Fibroblast of upper back skin (primary cell): ENCODE measurements at regions not wholly inside any gene's neighbourhood (a gene's known extent, or its start where the extent isn't known, plus 50 kb on each side); places are given as distances from the start of the nearest gene placed in this dataset.
"Not testable (repeated sequence)": the region's sequence is repeated elsewhere in the genome, so short reads cannot be mapped to it uniquely, and the experiment has no call there.

Experiments used
- DNase-seq: peaks from one replicate; pipeline ENCODE4 v3.0.0-alpha.2; 2013

DNA sequence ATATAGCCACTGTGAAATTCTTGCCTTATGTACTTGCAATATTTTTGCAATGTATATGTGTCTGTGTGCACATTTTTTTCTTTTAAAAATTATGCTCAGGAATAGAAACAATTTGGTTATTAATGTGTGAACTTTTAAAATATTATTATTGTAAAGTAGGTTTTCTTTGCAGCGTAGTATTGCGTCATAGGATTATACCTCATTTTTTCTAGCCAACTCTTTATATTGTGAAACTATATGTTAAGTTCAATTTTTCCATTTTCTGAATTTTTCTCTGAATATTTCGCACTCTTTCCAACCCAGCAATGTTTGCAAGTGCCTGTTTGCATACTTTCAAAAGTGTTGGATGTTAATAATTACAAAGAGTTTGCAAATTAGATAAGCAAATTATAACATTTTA is 471.6 kb upstream of the LMO3 start:
- no peak for DNase-seq

DNA sequence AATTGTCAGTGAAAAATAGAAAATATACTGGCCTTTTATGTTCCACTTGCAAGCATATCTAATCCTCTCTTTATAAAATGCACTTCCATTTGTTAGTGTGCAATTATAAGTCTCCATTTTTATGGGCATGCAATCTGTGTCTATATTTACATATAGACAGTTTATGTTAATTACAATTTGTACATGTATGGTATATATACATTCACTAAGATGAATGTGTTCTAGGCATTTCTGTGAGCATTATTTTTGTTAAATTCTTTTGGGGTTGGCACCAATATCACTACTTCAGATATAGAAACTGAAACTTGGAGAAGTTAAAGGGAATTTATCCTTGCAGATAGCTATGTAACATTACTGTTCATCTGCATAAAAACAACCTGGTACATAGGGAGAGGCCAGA is 470.8 kb upstream of the LMO3 start:
- DNase-seq: no peak

DNA sequence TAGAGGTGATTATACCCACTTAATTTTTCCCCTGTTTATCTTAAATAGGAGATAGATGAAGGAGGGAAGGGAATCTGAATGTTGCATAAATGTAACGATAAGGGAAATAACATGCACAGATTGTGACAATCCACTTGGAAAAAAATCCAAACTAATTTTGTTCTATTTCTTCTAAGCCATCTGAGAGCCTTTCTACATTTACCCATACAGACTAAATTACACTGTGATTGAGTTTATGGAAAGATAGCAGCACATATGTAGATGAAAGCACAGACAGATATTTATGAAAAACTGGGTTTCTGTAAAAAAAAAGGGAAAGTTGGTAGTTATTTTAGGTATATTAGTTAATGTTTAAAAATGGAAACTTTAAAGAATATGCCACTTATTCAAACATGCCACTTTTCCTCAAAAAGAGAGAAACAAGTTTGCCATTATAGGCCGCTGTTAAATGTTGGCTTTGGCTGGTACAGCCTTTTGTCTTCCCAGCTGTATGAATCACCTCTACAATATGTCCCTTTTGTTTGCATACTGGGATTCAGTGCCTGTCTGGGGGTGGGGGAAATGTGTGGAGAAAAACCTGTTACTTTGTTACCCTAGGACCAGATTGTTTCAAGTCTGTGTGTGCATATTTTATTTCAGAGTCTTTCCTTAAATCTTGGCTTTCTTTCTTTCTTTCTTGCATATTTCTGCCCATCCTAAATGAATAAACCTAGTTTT is 470.2 kb upstream of the LMO3 start:
- no peak for DNase-seq

DNA sequence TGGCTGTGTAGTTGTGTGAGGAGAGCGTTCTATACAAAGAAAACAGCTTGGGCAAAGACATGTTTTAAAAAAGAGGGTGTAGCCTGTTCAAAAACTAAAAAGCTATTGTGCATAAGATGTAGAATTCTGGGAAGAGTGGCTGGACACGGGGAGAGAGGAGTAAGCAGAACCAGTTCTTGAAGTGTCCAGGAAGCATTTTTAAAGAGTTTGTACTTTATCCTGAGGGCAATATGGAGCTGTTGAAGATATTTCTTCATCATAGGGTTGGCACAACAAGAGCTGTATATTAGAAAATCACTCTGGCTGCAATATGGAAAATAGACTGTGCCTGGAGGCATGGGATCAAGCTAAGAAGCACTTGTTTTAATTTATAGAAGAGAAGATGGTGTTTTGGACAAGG is 458.9 kb upstream of the LMO3 start:
- DNase-seq: no peak

DNA sequence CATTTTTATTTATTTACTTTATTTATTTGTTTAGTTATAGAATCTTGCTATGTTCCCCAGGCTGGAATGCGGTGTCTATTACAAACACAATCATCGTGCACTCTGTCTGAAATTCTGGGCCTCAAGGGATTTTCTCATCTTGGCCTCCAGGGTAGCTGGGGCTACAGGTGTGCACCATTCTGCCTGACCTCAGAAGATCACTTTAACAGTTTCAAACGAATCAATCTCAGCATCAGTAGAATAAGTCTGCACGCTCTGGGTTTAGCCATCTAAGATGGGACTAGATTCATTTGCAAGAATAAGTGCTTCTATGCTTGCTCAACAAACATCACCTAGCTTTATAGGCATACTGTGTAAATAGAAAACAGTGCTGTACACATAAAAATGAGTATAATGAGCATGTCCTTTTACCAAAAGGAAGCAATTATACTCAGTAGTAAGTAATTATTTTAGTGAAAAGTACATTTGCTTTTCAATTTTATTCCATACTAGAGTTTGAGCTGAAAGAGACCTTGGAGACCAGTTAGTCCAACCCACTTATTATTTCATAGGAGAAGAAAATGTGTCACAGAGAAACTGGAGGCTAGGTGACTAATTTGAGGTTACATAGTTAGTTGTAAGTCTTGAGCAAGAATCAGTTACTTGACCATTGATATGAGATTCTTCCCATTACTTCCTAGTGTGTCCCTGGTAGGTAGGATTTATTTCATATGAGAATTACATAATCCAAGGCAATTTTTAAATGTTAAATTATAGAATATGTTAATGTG is 456.5 kb upstream of the LMO3 start:
- DNase-seq: no peak

DNA sequence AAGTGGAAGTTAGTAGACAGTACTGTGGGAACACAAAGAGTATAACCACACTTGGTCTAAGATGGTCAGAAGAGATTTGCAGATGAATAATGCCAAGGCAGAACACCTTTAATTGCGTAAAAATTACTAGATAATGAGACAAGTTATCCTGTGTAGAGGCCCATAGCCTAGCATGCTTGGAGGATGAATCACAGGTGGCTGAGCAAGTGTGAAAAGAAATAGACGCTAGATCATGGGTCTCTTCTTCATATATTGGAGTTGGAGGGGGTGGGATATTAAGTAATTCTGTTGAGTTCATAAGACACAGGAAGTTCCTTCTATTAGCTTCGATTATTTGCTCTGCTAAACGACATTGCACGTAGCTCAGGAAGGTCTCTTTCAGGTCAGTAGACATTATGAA is 454.3 kb upstream of the LMO3 start:
- no peak for DNase-seq

DNA sequence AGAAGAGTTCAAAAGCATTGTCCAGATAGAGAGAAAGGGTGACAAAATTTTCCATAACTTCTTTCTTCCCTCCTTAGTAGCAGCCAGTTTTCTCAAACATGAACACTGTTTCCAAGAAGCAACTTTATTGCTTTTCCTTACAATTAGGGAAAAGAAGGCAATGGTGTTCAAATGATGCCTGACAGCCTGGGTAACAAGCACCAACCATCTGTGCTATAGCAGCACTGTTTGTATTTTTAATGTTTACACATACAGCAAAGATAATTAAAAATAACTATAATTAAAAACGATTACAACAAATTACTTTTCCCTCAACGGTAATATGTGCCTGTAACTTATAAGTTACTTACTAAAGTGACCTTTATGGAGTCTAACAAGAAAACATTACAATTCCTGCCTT is 450.6 kb upstream of the LMO3 start:
- no peak for DNase-seq

DNA sequence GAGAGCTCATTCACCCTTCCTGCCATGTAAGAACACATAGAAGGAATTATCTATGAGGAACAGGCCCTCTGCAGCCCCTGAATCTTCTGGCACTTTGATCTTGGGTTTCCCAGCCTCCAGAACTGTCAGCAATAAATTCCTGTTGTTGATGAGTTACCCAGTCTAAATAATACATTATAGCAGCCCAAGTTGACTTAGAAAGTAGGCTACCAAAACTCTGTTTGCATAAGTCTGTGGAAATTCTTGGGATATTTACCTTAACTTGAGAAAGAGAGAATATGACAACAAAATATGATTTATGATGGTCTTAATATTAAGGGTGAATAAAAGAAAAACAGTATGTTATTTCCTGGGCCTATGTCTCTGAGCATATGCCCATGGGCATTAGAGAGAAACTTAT is 433.0 kb upstream of the LMO3 start:
- DNase-seq: no peak

DNA sequence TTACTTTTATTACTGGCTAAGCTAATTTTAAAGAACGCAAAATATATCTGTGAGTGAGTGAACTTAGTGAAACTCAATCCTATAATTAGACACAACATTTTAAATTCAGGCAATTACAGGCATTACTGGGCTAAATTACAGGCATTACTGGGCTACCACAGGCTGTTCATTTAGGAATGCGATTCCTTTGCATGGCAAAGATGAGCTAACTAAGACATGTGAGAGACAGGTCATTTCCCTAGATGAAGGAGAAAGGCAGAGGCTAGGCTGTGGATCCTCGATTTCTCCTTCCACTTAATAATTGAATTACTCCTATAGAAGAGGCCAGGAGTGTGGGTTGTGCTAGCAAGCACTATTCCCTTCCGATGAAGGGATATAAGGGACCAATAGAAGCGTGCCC is 429.4 kb upstream of the LMO3 start:
- no peak for DNase-seq

DNA sequence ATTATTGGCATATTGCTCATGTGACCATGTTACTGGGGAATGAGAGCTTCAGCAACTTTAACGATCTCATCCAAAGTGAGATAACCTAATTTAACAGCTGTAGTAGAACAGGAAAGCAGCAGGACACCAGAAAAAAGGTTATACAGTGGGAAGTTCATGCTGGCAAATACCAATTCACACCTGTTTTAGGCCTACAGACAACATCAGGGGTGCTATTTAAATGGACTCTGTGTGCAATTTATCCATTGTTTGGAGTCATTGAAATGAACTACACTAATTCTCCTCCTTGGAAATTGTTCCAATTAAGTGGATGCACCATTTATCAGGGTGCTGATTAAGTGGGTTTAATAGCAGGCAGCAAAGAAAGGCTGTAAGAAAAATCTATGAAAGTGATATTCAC is 424.4 kb upstream of the LMO3 start:
- no peak for DNase-seq

DNA sequence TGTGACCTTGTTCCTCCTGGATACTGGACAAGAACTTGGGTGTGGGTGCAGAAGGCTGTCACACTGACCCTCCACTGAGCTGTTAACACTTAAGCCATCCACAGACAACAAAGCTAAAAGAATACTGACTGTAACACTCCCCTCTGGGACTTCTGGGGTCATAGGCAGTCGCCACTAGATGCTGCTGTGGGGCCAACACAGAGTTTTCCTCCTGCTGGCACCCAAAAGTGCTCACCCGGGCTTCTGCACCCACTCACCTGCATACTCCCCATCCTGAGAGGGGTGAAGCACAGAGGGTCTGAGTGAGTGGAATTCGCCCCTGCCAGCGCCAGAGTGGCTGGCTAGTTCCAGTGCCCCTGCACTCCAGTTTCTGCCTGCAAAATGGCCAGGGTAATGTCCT is 422.4 kb upstream of the LMO3 start:
- no peak for DNase-seq

DNA sequence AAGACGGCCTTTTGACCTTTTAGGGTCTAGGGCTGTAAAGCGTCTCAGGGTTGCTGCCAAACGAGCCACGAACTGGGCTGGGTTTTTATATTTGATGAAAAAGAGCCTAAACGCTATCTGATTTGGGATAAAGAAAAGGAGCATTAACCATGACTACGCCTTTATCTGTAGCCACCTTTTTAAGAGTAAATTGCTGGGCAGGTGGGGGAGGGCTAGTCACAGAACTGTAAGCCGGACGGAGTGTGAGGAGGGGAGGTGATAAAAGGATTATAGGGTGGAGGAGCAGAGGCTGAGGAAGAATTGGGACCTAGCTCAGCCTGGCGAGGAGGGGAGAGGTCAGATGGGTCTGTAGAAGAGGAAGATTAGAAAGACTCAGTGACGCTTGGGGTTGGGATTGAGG is 419.5 kb upstream of the LMO3 start:
- DNase-seq: not testable (repeated sequence)

DNA sequence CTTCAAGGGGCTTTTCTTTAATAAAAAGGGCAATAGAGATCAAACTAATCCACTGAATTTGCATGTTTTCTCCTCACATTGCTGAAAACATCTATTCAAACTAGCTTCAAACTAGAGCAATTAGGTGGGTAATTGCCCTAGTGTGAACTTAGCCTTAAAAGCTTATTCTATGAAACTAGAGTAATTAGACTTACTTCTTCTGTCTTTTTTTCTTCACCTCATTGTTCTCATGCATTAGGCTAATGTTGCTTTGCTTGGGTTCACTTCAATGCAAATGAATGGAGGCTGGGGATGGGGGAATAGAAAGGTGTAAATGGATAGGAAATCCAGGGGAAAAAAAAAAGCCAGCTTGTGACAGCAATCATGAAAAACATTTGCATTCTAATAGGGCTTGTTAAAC is 414.8 kb upstream of the LMO3 start:
- no peak for DNase-seq

DNA sequence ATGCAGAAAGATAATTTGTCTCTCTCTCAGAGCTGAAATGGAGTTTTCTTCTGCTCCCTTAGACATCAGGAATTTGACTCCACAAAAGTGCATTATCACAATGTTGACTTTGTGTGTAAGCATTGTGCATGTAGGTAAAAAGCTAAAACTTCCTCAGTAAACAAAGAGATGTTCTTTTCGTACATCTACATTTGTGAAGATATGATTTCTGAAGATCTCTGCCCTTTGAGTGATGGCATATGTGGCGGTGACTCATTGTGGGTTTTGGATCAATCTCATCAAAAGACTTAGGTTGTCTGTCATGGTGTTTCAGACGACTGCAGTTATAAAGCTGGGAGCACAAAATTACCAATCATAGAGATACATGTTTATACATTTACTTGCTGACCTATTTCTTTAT is 411.4 kb upstream of the LMO3 start:
- no peak for DNase-seq

DNA sequence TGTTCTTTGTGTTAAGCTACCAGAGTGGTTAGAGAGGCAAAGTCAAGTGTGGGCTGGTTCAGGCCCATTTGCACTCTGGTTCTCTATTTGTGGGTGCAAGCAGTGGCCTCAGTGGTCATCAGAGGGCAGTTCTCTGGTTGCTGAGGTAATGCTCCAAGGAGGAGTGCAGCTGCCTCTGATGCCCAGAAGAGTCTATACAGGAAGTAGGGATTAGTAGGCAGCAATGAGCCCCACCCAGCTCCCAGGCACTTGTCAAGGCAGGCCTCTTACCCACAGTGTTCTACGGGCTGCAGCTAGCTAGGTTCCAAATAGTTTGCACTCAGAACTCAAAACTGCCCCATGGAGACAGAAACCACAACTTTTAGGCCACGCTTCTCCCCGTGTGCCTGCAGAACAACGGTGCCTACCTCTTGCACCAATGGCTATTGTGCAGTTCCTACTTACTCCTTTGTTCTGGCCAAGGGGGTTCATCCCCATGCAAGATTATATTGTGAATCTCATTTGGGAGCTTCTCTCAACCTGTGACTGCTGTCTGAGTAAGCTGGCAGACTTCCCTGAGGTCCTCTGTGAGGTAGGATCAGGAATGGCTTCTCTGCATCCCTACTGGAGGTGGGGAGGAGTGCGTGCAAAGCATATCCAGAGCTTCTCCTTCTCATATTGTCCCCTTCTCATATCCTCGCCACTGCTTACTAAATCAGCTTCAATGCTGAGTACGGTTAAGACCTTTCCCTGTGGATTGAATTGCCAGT is 410.3 kb upstream of the LMO3 start:
- no peak for DNase-seq

DNA sequence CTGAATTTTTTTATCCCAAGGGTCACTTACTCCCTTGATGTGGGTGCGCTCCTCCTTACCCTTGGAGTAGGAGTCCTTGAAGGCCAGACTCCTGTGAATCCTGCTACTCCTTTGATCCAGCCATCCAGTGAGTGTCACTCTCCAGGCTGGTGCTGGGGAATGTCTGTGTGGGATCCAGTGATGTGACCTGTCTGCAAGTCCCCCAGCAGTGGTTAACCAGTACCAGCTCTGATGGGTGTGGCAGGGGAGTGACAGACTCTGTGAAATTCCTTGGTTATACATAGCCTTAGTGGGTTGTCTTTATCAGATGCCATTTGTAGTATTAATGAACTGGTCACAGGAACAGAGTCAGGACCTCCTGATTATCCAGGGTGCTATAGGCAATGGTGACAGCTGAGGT is 409.5 kb upstream of the LMO3 start:
- no peak for DNase-seq

DNA sequence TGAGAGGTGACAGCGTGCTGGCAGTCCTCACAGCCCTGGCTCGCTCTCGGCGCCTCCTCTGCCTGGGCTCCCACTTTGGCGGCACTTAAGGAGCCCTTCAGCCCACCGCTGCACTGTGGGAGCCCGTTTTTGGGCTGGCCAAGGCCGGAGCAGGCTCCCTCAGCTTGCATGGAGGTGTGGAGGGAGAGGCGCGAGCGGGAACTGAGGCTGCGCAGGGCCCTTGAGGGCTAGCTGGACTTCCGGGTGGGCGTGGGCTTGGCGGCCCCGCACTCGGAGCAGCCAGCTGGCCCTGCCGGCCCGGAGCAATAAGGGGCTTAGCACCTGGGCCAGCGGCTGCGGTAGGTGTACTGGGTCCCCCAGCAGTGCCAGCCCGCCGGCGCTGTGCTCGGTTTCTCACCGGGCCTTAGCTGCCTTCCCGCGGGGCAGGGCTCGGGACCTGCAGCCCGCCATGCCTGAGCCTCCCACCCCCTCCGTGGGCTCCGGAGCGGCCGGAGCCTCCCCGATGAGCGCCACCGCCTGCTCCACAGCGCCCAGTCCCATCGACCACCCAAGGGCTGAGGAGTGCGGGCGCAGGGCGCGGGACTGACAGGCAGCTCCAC is 401.6 kb upstream of the LMO3 start:
- DNase-seq: not testable (repeated sequence)

DNA sequence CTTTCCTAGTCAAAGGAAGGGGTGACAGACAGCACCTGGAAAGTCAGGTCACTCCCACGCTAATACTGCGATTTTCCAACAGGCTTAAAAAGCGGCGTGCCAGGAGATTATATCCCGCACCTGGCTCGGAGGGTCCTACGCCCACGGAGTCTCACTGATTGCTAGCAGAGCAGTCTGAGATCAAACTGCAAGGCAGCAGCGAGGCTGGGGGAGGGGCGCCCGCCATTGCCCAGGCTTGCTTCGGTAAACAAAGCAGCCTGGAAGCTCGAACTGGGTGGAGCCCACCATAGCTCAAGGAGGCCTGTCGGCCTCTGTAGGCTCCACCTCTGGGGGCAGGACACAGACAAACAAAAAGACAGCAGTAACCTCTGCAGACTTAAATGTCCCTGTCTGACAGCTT is 392.6 kb upstream of the LMO3 start:
- DNase-seq: not testable (repeated sequence)

DNA sequence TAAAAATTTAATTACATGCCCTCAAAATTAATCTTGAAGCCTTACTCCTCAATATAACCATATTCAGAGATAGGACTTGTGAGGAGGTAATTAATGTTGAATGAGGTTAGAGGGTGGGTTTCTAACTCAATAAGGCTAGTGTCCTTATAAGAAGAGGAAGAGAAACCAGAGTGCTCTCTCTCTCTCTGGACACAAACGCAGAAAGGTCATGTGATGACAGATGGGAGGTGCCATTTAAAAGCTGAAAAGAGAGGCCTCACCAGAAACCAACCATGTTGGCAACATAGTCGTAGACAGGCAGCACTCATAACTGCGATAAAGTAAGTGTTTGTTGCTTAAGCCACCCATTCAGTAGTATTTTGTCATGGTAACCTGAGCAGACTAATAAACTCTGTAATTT is 378.5 kb upstream of the LMO3 start:
- no peak for DNase-seq

DNA sequence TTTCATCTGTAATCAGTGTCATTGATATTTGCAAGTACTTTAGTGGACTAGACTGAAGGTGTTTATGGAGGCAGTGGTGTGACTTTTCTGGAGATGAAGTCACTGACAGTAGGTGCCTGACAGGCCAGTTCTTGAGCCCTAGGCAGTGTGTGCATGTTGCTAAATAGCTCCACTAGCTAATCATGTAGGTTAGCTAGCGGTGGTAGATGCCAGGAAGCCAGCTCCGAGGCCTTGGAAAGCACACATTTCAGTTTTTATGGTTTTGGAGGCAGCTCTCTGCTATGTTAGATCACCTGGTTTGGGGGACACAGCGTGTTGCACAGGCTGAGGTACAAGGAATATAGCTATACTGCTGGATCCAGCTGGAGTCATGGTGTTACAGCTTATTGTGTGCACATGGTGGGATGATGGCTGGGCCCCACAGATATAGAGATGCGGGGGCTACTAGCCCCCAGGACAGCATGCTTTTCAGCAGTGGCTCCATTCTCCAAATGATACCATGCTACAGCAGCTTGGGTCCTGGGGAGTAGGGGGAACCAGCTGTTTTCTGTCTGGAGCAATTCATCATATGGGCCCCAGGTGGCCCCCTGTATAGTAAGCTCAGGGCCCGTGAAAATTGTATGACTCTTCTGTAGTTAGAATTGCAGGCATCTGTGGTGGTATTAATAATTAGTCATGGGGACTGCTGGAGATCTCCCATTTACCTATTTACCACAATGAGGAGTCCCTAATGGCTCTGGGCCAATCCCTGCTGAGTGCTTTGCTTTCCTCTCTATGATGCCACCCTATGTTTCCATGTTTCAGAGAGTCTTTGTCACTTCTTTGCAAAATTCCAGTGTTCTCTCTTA is 367.2 kb upstream of the LMO3 start:
- no peak for DNase-seq

DNA sequence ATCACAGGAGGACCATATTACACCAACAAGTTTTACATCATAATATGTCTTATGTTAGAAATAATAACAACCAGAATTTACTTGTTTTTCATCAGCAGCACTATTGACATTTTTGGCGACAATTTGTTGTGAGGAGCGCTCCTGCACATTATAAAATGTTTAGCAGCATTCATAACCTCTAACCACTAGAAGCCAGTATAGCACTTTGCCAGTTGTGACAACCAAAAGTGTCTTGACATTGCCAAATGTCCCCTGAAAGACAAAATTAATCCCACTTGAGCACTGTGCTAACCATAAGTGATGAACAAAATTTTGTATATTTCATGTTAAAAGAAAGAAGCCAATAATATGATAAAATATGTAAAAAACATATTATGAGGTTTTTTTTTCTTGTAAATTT is 356.9 kb upstream of the LMO3 start:
- no peak for DNase-seq

DNA sequence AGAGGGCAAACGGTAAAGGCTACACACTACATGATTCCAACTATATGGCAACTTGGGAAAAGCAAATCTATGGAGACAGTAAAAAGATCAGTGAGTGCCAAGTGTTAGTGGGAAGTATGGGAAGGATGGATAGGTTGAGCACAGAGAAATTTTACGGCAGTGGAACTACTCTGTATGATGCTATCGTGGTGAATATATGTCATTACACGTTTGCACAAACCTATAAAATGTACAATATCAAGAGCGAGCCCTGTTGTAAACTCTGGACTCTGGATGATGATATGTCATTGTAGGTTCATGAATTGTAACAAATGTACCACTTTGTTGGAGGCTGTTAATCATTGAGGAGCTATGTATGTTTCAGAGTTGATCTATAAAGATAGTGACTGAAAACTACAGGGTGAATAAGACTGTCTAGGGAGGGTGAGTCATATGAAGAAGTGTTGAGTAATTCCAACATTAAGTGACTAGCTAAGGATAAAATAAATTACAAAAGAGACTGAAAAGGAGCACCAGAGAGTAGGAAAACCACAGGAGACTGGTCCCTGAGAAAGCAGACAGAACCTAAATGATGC is 349.2 kb upstream of the LMO3 start:
- peak; percentile 37 for DNase-seq
